H9 (cell line): ENCODE measurements at regions not wholly inside any gene's neighbourhood (a gene's known extent, or its start where the extent isn't known, plus 50 kb on each side); places are given as distances from the start of the nearest gene placed in this dataset.

Experiments used
- DNase-seq: peaks from one replicate; pipeline ENCODE4 v3.0.0-alpha.2; 2017
- H2AFZ ChIP-seq: one replicate; pipeline ENCODE4 v1.6.1; 2013; ENCODE audit warnings: mild to moderate bottlenecking, low read length, control low read depth, moderate library complexity
- H2AK5ac ChIP-seq: 2 replicates; pipeline ENCODE4 v1.6.1; 2013; ENCODE audit warnings: low read length, control low read depth, mixed read lengths; ENCODE audit not compliant: insufficient read length
- H2BK120ac ChIP-seq: one replicate; pipeline ENCODE4 v1.6.1; 2013; ENCODE audit warnings: low read depth, mild to moderate bottlenecking, low read length, control low read depth, inconsistent platforms; ENCODE audit not compliant: poor library complexity, severe bottlenecking
- H2BK12ac ChIP-seq: 2 replicates; pipeline ENCODE4 v1.6.1; 2013; ENCODE audit warnings: low read length, control low read depth, mixed read lengths, low read depth; ENCODE audit not compliant: insufficient read length
- H2BK15ac ChIP-seq: 2 replicates; pipeline ENCODE4 v1.6.1; 2013; ENCODE audit warnings: low read depth, low read length, control low read depth
- H2BK20ac ChIP-seq: one replicate; pipeline ENCODE4 v1.6.1; 2013; ENCODE audit warnings: low read depth, mild to moderate bottlenecking, low read length, control low read depth, inconsistent platforms; ENCODE audit not compliant: poor library complexity, severe bottlenecking
- H2BK5ac ChIP-seq: 2 replicates; pipeline ENCODE4 v1.6.1; 2013; ENCODE audit warnings: low read length, control low read depth, mixed read lengths; ENCODE audit not compliant: insufficient read length
- H3K14ac ChIP-seq: 2 replicates; pipeline ENCODE4 v1.6.1; 2013; ENCODE audit warnings: low read length, control low read depth; ENCODE audit not compliant: insufficient read depth
- H3K18ac ChIP-seq: 2 replicates; pipeline ENCODE4 v1.6.1; 2013; ENCODE audit warnings: low read depth, mild to moderate bottlenecking, mixed read lengths, low read length, control low read depth; ENCODE audit not compliant: insufficient read length
- H3K23ac ChIP-seq: 2 replicates; pipeline ENCODE4 v1.6.1; 2013; ENCODE audit warnings: low read length, control low read depth, mixed read lengths, low read depth; ENCODE audit not compliant: insufficient read length
- H3K23me2 ChIP-seq: 2 replicates; pipeline ENCODE4 v1.6.1; 2013; ENCODE audit warnings: low read depth, mild to moderate bottlenecking, mixed read lengths, low read length, control low read depth; ENCODE audit not compliant: insufficient read length, poor library complexity, severe bottlenecking
- H3K27ac ChIP-seq: 2 replicates; pipeline ENCODE4 v1.5.1; 2013; ENCODE audit warnings: low read length, control low read depth, mixed read lengths, low read depth; ENCODE audit not compliant: insufficient read length
- H3K27me3 ChIP-seq: 2 replicates; pipeline ENCODE4 v1.6.1; 2013; ENCODE audit warnings: low read length, control low read depth, inconsistent platforms; ENCODE audit not compliant: insufficient read depth
- H3K4ac ChIP-seq: 2 replicates; pipeline ENCODE4 v1.6.1; 2013; ENCODE audit warnings: low read depth, mild to moderate bottlenecking, control low read depth, inconsistent platforms, low read length, moderate library complexity
- H3K4me1 ChIP-seq: 2 replicates; pipeline ENCODE4 v1.6.1; 2013; ENCODE audit warnings: low read length, control low read depth, inconsistent platforms; ENCODE audit not compliant: insufficient read depth
- H3K4me2 ChIP-seq: 2 replicates; pipeline ENCODE4 v1.6.1; 2013; ENCODE audit warnings: low read length, control low read depth, mixed read lengths; ENCODE audit not compliant: insufficient read length, insufficient read depth
- H3K56ac ChIP-seq: 2 replicates; pipeline ENCODE4 v1.6.1; 2013; ENCODE audit warnings: low read depth, mild to moderate bottlenecking, mixed read lengths, low read length, control low read depth; ENCODE audit not compliant: insufficient read length
- H3K79me1 ChIP-seq: 2 replicates; pipeline ENCODE4 v1.6.1; 2013; ENCODE audit warnings: low read depth, mild to moderate bottlenecking, moderate library complexity, low read length, control low read depth, inconsistent platforms; ENCODE audit not compliant: insufficient read depth, poor library complexity, severe bottlenecking
- H3K79me2 ChIP-seq: 2 replicates; pipeline ENCODE4 v1.6.1; 2013; ENCODE audit warnings: low read length, control low read depth, inconsistent platforms; ENCODE audit not compliant: insufficient read depth
- H3K9ac ChIP-seq: 2 replicates; pipeline ENCODE4 v1.6.1; 2013; ENCODE audit warnings: low read length, control low read depth, mixed read lengths; ENCODE audit not compliant: insufficient read length; ENCODE audit errors: extremely low read depth
- H3K9me3 ChIP-seq: one replicate; pipeline ENCODE4 v1.6.1; 2013; ENCODE audit warnings: low read depth, low read length, inconsistent platforms; ENCODE audit not compliant: control insufficient read depth
- H3T11ph ChIP-seq: one replicate; pipeline ENCODE4 v1.6.1; 2013; ENCODE audit warnings: mild to moderate bottlenecking, low read length, control low read depth, inconsistent platforms
- H4K20me1 ChIP-seq: one replicate; pipeline ENCODE4 v1.6.1; 2013; ENCODE audit not compliant: control insufficient read depth, insufficient read length, insufficient read depth
- H4K5ac ChIP-seq: 2 replicates; pipeline ENCODE4 v1.6.1; 2013; ENCODE audit warnings: low read depth, mild to moderate bottlenecking, mixed read lengths, low read length, control low read depth; ENCODE audit not compliant: insufficient read length
- H4K8ac ChIP-seq: replicated peaks from 2 replicates; pipeline ENCODE4 v1.6.1; 2013; ENCODE audit warnings: low read length, control low read depth, mixed read lengths, low read depth; ENCODE audit not compliant: insufficient read length
- H4K91ac ChIP-seq: 2 replicates; pipeline ENCODE4 v1.6.1; 2013; ENCODE audit warnings: low read depth, mild to moderate bottlenecking, moderate library complexity, mixed read lengths, low read length, control low read depth; ENCODE audit not compliant: insufficient read length
- H3K27ac Mint-ChIP-seq, 3 experiments: 2 replicates in 2 of 3; 3 replicates in 1 of 3; pipeline ENCODE4 v1.8.0; 2020 to 2021; ENCODE audit warnings: mixed read lengths in 3 of 3, mild to moderate bottlenecking in 1 of 3, moderate library complexity in 1 of 3
- H3K27me3 Mint-ChIP-seq: 2 replicates; pipeline ENCODE4 v1.8.0; 2021; ENCODE audit warnings: low read depth, mild to moderate bottlenecking, moderate library complexity, mixed read lengths
- H3K36me3 Mint-ChIP-seq, 3 experiments: 2 replicates in 2 of 3; 3 replicates in 1 of 3; pipeline ENCODE4 v1.8.0; 2020 to 2021; ENCODE audit warnings: low read depth in 3 of 3, mixed read lengths in 3 of 3; ENCODE audit not compliant: insufficient read depth in 1 of 3
- H3K4me1 Mint-ChIP-seq, 2 experiments: 2 replicates each; pipeline ENCODE4 v1.8.0; 2020; ENCODE audit warnings: mixed read lengths in 2 of 2
- H3K4me3 Mint-ChIP-seq, 2 experiments: 2 replicates in 1 of 2; 3 replicates in 1 of 2; pipeline ENCODE4 v1.8.0; 2020 to 2021; ENCODE audit warnings: mild to moderate bottlenecking in 2 of 2, mixed read lengths in 2 of 2, moderate library complexity in 1 of 2
- H3K9me3 Mint-ChIP-seq, 2 experiments: 2 replicates in 1 of 2; 3 replicates in 1 of 2; pipeline ENCODE4 v1.8.0; 2020; ENCODE audit warnings: mild to moderate bottlenecking in 2 of 2, mixed read lengths in 2 of 2, moderate library complexity in 1 of 2
- WGBS: extraction: QIAGEN DNeasy Blood & Tissue Kit; methylation state at CpG from one replicate; pipeline ENCODE4 v1.1.7; 2013; ENCODE audit warnings: missing lambda C conversion rate, low lambda C conversion rate, mixed read lengths; ENCODE audit not compliant: insufficient read length; ENCODE audit errors: extremely low coverage; 5-methylcytosine and 5-hydroxymethylcytosine counted together
- TF ChIP-seq, protein P1 (sequence below): fragments of 200-600 bp; sonication (generic); conservative IDR thresholded peaks from 3 replicates; pipeline ENCODE4 v1.8.0; 2021; ENCODE audit warnings: antibody characterized with exemption, mild to moderate bottlenecking

DNA sequence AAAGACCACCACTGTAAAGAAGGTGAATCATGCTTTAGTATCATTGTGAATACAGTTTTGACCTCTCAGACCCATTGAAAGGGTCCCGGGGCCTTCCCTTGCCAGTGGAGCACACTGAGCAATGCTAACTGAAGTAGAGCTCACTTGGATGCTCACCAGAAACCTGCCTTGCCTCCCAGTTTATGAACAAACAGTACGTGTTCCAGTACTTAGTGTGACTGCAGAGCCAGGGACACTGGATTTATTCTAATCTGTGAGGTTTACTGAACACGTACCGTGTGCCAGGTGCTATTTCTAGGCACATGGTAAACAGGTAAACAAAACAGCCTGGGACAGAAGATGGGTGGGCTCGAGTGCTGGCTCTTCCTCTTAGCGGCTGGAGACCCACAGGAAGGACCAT, 79.6 kb downstream of the FOXL1 start:
- no peaks in the 10 kb centered on the region for H3K4me1 ChIP-seq
- no peak overlapping the region for H3K9ac ChIP-seq
- no peak overlapping the region for H3K14ac ChIP-seq
- Mint-ChIP-seq H3K4me1 (no peaks in the 10 kb centered on the region; a peak in 1 of 4 replicates), H3K36me3 (peaks cover 0 to 2% (median 0%) of the 10 kb centered on the region in 3 experiments; a peak in 2 of 7 replicates), H3K27ac (no peak overlapping the region), H3K27me3 (peaks cover 12% of the 10 kb centered on the region), H3K4me3 (no peak overlapping the region), H3K9me3 (peaks cover 0 to 5% of the 10 kb centered on the region in 2 experiments; a peak in 2 of 5 replicates)
- H3K27ac ChIP-seq, result no peak overlapping the region
- H2BK120ac ChIP-seq, result no peak overlapping the region
- H3K79me2 ChIP-seq, result no peaks in the 10 kb centered on the region
- no CpG with 5 or more reads among the region's 6 CpGs for WGBS
- H3T11ph ChIP-seq, result no peak overlapping the region
- no peaks in the 10 kb centered on the region for H3K23me2 ChIP-seq
- no peak overlapping the region for H4K8ac ChIP-seq
- H2AFZ ChIP-seq, result no peak overlapping the region
- H3K4me2 ChIP-seq, result no peak overlapping the region
- H3K9me3 ChIP-seq, result no peaks in the 10 kb centered on the region
- no peak overlapping the region for H3K56ac ChIP-seq
- no peak overlapping the region for H2BK5ac ChIP-seq
- H3K27me3 ChIP-seq, result no peaks in the 10 kb centered on the region
- H2BK15ac ChIP-seq, result no peak overlapping the region
- H4K20me1 ChIP-seq, result no peaks in the 10 kb centered on the region
- H3K4ac ChIP-seq, result no peak overlapping the region
- H4K91ac ChIP-seq, result no peak overlapping the region
- H2AK5ac ChIP-seq, result no peak overlapping the region
- TF ChIP-seq, protein P1, sequence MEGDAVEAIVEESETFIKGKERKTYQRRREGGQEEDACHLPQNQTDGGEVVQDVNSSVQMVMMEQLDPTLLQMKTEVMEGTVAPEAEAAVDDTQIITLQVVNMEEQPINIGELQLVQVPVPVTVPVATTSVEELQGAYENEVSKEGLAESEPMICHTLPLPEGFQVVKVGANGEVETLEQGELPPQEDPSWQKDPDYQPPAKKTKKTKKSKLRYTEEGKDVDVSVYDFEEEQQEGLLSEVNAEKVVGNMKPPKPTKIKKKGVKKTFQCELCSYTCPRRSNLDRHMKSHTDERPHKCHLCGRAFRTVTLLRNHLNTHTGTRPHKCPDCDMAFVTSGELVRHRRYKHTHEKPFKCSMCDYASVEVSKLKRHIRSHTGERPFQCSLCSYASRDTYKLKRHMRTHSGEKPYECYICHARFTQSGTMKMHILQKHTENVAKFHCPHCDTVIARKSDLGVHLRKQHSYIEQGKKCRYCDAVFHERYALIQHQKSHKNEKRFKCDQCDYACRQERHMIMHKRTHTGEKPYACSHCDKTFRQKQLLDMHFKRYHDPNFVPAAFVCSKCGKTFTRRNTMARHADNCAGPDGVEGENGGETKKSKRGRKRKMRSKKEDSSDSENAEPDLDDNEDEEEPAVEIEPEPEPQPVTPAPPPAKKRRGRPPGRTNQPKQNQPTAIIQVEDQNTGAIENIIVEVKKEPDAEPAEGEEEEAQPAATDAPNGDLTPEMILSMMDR, result no peak
- no peak overlapping the region for H2BK12ac ChIP-seq
- H4K5ac ChIP-seq, result no peak overlapping the region
- no peak for DNase-seq
- no peaks in the 10 kb centered on the region for H3K79me1 ChIP-seq
- H3K23ac ChIP-seq, result no peak overlapping the region
- H3K18ac ChIP-seq, result no peak overlapping the region
- no peak overlapping the region for H2BK20ac ChIP-seq
